Fibroblast of lung (primary cell): ENCODE measurements at regions not wholly inside any gene's neighbourhood (a gene's known extent, or its start where the extent isn't known, plus 50 kb on each side); places are given as distances from the start of the nearest gene placed in this dataset.

Experiments used
- DNase-seq, 2 donors: peaks; one replicate each; pipeline versions ENCODE4 v3.0.0 to v3.0.0-alpha.2; 2010; ENCODE audit warnings: low read depth in 2 of 2
- H2AFZ ChIP-seq: 2 replicates; pipeline ENCODE4 v1.5.1; 2012; ENCODE audit warnings: low read length, control low read depth, inconsistent platforms
- H3K27ac ChIP-seq: 2 replicates; pipeline ENCODE4 v1.5.1; 2011; ENCODE audit warnings: low read length, control low read depth; ENCODE audit not compliant: insufficient read depth
- H3K27me3 ChIP-seq: 2 replicates; pipeline ENCODE4 v1.5.1; 2011; ENCODE audit warnings: mild to moderate bottlenecking, low read length; ENCODE audit not compliant: control insufficient read depth, insufficient read depth
- H3K36me3 ChIP-seq: 2 replicates; pipeline ENCODE4 v1.5.1; 2011; ENCODE audit warnings: low read length; ENCODE audit not compliant: control insufficient read depth, insufficient read depth
- H3K4me1 ChIP-seq: 2 replicates; pipeline ENCODE4 v1.5.1; 2011; ENCODE audit warnings: low read length; ENCODE audit not compliant: control insufficient read depth, insufficient read depth; ENCODE audit errors: extremely low read depth
- H3K4me2 ChIP-seq: 2 replicates; pipeline ENCODE4 v1.5.1; 2011; ENCODE audit warnings: low read length, control low read depth; ENCODE audit not compliant: insufficient read depth; ENCODE audit errors: extremely low read depth
- H3K4me3 ChIP-seq, 4 experiments: fragments of 200-600 bp in 1 of 4; sonication (generic) in 1 of 4; replicated peaks in 1 of 4; 2 replicates each; pipeline ENCODE4 v1.5.1; 2011 to 2016; ENCODE audit warnings: low read length in 4 of 4, low read depth in 3 of 4, mild to moderate bottlenecking in 3 of 4, control low read depth in 2 of 4, inconsistent platforms in 1 of 4, mixed read lengths in 1 of 4; ENCODE audit not compliant: insufficient read depth in 1 of 4; ENCODE audit errors: control extremely low read depth in 1 of 4
- H3K79me2 ChIP-seq: 2 replicates; pipeline ENCODE4 v1.5.1; 2012; ENCODE audit warnings: mild to moderate bottlenecking, low read length, inconsistent platforms; ENCODE audit not compliant: control insufficient read depth, insufficient read depth
- H3K9ac ChIP-seq: 2 replicates; pipeline ENCODE4 v1.5.1; 2011; ENCODE audit warnings: mild to moderate bottlenecking, low read length, control low read depth; ENCODE audit not compliant: insufficient read depth
- H3K9me3 ChIP-seq: 2 replicates; pipeline ENCODE4 v1.5.1; 2012; ENCODE audit warnings: low read depth, low read length; ENCODE audit not compliant: control insufficient read depth, insufficient read depth
- H4K20me1 ChIP-seq: 2 replicates; pipeline ENCODE4 v1.5.1; 2011; ENCODE audit warnings: low read length; ENCODE audit not compliant: control insufficient read depth, insufficient read depth; ENCODE audit errors: extremely low read depth
- CTCF ChIP-seq, 2 donors: IDR thresholded peaks in 1 of 2; conservative IDR thresholded peaks in 1 of 2; 1 replicate in 1 of 2; 2 replicates in 1 of 2; pipeline ENCODE4 v1.5.1; 2011 to 2012; ENCODE audit warnings: low read length in 2 of 2, control low read depth in 1 of 2, inconsistent platforms in 1 of 2, low read depth in 1 of 2, mild to moderate bottlenecking in 1 of 2
- EZH2 ChIP-seq: IDR thresholded peaks from 2 replicates; pipeline ENCODE4 v1.5.1; 2012; ENCODE audit warnings: low read length, control low read depth, mild to moderate bottlenecking; ENCODE audit errors: missing control alignments

DNA sequence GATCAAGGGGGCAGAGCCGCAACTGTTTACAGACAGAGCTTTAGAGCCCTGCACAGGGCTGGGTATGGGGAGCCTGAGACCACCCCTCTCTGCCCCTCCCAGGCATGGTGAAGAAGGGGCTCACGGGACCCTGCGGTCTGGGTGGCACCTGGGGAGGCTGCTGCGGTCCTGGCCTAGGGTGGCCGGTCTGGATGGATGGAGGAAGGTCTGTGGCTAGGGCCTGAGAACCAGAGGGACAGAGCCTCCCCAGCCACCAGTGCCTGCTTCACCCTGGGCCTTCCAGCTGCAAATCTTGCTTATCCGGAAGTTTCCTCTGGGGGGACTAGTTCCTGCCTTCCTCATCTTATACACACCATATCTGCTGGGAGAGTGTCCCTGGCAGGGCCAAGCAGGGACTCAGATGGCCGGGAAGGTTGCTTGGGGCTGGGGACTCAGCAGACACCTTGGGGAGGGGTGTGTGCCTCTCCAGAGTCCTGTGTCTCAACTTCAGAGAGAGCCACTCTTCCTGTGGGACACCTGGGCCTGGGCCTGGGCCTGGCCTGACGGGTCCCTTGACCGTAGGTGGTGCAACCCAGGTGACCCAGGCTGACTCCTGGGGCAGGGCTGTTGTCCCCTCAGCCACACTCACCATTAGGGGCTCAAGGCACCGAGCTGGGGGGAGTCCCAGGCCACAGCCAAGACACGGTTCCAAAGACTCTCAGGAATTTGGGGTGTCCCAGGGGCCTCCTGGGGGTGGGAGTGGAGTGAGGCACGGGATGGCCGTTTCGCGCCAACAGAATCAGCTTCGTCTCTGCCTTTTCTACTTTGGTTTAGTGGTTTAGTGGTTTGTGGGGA is 52.0 kb upstream of the ACTRT2 start:
- Histone ChIP-seq H3K4me1 (no peaks in the 10 kb centered on the region), H3K36me3 (no peaks in the 10 kb centered on the region), H2AFZ (no peak overlapping the region), H3K4me3 (no peak overlapping the region), H3K9ac (no peak overlapping the region), H3K9me3 (no peaks in the 10 kb centered on the region), H3K27ac (no peak overlapping the region), H3K4me2 (no peak overlapping the region), H3K27me3 (no peaks in the 10 kb centered on the region), H4K20me1 (no peaks in the 10 kb centered on the region), H3K79me2 (no peaks in the 10 kb centered on the region)
- TF ChIP-seq CTCF (conservative IDR thresholded peaks at IDR 0.05 in 1 of 2, IDR thresholded peaks at IDR 0.05 in 1 of 2; ENCODE audit: low read depth in 1 of 2, low read length in 2 of 2) (no peak), EZH2 (no peak)
- no peak for DNase-seq

DNA sequence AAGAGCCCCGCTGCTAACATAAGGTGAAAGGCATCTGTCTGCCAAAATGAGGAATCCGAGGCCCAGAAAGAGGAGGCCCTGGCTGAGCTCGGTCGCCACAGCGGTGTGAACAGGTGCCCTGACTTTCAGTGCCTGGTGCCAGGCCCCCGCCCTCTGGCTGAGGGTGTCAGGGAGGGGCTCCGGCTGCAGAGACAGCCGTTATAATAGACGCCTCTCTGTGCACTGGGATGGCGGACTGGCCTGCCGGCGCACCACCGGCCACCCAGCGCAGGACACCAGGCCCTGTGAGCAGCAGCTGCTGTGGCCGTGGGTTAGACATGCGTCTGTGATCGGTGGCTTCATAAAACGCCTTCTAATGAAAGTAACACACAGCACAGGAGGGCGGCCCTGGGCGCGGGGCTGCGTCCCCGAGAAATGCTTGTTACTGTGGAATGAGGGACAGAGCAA is 51.4 kb upstream of the ACTRT2 start:
- no peaks in the 10 kb centered on the region for H3K9me3 ChIP-seq
- H3K36me3 ChIP-seq: no peaks in the 10 kb centered on the region
- no peaks in the 10 kb centered on the region for H3K79me2 ChIP-seq
- H3K27ac ChIP-seq: no peak overlapping the region
- no peak for DNase-seq
- TF ChIP-seq CTCF (conservative IDR thresholded peaks at IDR 0.05 in 1 of 2, IDR thresholded peaks at IDR 0.05 in 1 of 2; ENCODE audit: low read depth in 1 of 2, low read length in 2 of 2): no peak
- H3K9ac ChIP-seq: no peak overlapping the region
- no peaks in the 10 kb centered on the region for H3K4me1 ChIP-seq
- H4K20me1 ChIP-seq: no peaks in the 10 kb centered on the region
- no peak overlapping the region for H3K4me3 ChIP-seq
- H3K27me3 ChIP-seq: no peaks in the 10 kb centered on the region
- no peak overlapping the region for H3K4me2 ChIP-seq
- no peak overlapping the region for H2AFZ ChIP-seq

GRCh38 chr1:2970311-2971071 is 50.8 kb upstream of the ACTRT2 start:
- TF ChIP-seq CTCF (conservative IDR thresholded peaks at IDR 0.05 in 1 of 2, IDR thresholded peaks at IDR 0.05 in 1 of 2; ENCODE audit: low read depth in 1 of 2, low read length in 2 of 2) (no peak), EZH2 (no peak)
- no peaks in the 10 kb centered on the region for H3K4me1 ChIP-seq
- H3K27me3 ChIP-seq: no peaks in the 10 kb centered on the region
- H3K36me3 ChIP-seq: no peaks in the 10 kb centered on the region
- no peaks in the 10 kb centered on the region for H3K79me2 ChIP-seq
- no peak overlapping the region for H2AFZ ChIP-seq
- DNase-seq: no peak
- H3K9me3 ChIP-seq: no peaks in the 10 kb centered on the region
- H4K20me1 ChIP-seq: no peaks in the 10 kb centered on the region
- no peak overlapping the region for H3K4me2 ChIP-seq
- no peak overlapping the region for H3K4me3 ChIP-seq
- H3K9ac ChIP-seq: no peak overlapping the region
- H3K27ac ChIP-seq: no peak overlapping the region
